GM12872 (cell line): ENCODE measurements at regions not wholly inside any gene's neighbourhood (a gene's known extent, or its start where the extent isn't known, plus 50 kb on each side); places are given as distances from the start of the nearest gene placed in this dataset.

Experiments
- TF ChIP-seq, protein P1 (sequence below): IDR thresholded peaks from 3 replicates; pipeline ENCODE4 v1.5.1; 2011; ENCODE audit warnings: low read depth, mild to moderate bottlenecking, low read length, moderate library complexity; ENCODE audit not compliant: insufficient read depth

- TF ChIP-seq, protein P1, sequence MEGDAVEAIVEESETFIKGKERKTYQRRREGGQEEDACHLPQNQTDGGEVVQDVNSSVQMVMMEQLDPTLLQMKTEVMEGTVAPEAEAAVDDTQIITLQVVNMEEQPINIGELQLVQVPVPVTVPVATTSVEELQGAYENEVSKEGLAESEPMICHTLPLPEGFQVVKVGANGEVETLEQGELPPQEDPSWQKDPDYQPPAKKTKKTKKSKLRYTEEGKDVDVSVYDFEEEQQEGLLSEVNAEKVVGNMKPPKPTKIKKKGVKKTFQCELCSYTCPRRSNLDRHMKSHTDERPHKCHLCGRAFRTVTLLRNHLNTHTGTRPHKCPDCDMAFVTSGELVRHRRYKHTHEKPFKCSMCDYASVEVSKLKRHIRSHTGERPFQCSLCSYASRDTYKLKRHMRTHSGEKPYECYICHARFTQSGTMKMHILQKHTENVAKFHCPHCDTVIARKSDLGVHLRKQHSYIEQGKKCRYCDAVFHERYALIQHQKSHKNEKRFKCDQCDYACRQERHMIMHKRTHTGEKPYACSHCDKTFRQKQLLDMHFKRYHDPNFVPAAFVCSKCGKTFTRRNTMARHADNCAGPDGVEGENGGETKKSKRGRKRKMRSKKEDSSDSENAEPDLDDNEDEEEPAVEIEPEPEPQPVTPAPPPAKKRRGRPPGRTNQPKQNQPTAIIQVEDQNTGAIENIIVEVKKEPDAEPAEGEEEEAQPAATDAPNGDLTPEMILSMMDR: no peak
Measured at GRCh38 chr7:95662987-95663386, 66.7 kb upstream of the PDK4 start.

- TF ChIP-seq, protein P1: no peak
Measured at GRCh38 chr7:95660023-95660434, 63.7 kb upstream of the PDK4 start.

DNA sequence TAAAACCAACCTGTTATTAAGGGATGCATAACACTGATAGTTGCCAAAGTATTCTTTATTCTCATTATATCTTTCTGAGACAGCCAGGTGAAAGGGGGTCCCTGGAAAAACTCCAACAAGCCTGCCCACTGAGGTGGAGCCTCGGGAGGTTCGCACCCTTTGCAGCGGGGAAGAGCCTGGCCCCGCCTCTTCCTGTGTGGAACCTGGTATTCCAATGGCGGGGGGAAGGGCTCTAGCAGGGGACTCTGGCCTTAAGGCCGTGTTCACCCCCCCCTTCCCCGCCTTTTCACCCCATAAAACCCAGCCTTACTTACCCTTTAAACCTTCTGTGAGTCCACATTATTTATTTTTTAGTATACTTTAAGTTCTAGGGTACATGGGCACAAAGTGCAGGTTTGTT lies 62.4 kb upstream of the PDK4 start:
- TF ChIP-seq, protein P1: no peak

GRCh38 chr7:95649546-95649945 lies 53.2 kb upstream of the PDK4 start:
- TF ChIP-seq, protein P1: no peak

DNA sequence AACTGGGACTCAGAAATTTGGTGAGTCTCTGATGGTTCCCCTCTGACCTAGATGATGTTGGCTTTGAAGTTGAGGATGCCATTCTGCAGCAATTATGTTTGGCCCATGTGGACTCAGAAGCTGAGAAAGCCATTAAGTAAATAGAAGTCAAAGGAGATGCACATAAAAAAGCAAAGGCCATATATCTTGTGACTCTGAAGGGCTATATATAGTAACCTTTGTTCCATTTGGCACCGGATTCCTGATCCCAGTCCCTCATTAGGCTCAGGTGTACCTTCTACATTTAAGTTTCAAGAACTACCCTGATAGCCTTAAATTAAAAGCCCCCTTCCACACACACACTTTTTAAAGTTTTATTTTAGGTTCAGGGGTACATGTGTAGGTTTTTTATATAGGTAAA lies 50.0 kb upstream of the PDK4 start:
- TF ChIP-seq, protein P1: no peak
